Suppressor macrophage (primary cell): ENCODE measurements at regions not wholly inside any gene's neighbourhood (a gene's known extent, or its start where the extent isn't known, plus 50 kb on each side); places are given as distances from the start of the nearest gene placed in this dataset.
A peak's percentile ranks its signal among the peaks of the same experiment; 100 is the strongest.

Experiments
- DNase-seq, 4 experiments: peaks; one replicate each; pipeline ENCODE4 v3.0.0-alpha.2; 2020 to 2022

DNA sequence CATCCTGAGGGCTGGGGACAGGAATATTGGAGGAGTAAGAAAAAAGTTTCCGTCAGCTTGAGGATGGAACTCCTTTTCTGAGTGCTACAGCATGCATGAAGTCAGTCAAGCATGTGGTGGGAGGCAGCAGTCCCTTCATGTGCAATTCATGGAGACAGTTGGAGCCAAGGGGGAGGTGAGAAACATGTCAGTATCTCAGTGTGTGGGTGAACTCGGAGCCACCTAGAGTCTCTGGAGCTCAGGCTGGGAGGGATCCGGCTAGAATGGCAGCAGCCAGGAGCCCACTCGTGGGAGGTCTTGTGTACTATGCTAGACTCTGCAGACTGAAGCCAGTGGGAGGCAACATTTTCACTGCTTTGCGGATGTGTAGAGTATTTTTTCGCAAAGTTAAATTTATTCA is 60.3 kb downstream of the AVPR1A start:
- no peak for DNase-seq

DNA sequence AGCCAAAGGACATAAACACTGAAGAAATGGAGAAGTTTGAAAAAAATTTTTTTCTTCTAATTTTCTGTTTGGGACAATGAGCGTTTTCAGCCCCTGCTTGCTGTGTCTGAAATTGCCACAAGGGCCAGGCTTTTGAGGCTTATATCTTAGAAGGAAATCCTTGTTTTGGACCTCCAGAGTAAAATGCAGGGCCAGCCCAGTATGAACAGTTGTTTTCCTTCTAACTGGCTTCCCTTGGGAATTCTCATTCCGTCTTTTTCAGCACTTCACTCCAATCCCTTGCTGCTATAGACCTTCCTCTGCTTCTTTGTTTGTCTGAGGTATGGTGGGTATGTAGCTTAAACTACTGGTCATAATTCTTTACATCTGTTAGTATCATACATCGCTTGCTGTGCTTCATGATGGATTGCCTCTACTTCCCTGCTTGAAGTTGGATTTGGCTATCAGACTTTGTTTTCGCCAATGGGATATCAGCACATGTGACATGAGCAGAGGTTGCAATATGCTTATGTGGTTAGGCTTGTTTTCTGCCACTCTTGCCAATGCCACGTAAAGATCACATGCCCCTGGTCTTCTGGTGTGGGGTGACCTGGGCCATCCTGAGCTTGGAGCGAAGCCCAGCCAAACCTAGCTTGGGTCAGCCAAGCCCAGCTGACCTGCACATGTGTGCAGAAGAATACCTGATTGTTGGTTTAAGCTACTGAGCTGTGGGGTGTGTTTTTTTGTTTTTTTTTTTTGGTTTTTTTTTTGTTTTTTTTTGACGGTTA is 64.7 kb downstream of the AVPR1A start:
- no peak for DNase-seq

DNA sequence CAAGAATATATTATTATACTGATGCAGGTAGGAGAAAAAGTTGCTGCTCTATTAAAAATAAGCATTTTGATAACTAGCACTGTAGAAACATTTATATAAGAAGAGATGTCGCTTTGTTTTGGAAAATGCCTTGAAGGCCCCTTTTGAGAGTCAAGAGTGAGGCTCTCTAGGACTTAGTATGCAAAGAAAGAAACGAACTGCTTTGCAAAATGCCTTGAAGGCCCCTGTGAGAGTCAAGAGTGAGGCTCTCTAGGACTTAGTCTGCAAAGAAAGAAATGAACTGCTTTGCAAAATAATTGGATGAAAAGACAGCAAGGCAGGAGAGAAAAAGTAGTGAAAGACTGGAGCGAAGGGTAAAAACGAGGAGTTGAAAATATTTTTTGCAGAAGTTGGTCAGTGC is 65.9 kb downstream of the AVPR1A start:
- DNase-seq = no peak

- DNase-seq = no peak
These were observed 66.5 kb downstream of the AVPR1A start for GRCh38 chr12:63084501-63084900.

DNA sequence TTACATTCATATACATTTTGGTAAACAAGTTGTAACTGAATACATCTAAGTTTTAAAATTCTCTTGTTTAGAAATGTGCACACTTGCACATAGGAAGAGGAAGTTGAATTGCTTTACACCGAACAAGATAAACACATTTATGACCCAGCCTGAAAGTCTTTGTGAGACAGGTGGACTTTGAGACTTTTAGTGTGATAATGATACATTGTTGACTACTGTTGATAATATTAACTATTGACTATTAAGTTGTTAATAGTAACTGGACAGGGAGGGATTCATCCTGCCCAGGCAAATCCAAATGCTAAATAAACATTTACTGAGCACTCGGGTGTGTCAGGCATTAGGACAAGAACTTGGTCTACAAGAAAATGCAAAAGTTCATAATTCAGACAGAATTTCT is 68.0 kb downstream of the AVPR1A start:
- DNase-seq = no peak

GRCh38 chr12:63079791-63080502 is 71.1 kb downstream of the AVPR1A start:
- no peak for DNase-seq

- no peak for DNase-seq
These were observed 72.1 kb downstream of the AVPR1A start for GRCh38 chr12:63078906-63079305.

DNA sequence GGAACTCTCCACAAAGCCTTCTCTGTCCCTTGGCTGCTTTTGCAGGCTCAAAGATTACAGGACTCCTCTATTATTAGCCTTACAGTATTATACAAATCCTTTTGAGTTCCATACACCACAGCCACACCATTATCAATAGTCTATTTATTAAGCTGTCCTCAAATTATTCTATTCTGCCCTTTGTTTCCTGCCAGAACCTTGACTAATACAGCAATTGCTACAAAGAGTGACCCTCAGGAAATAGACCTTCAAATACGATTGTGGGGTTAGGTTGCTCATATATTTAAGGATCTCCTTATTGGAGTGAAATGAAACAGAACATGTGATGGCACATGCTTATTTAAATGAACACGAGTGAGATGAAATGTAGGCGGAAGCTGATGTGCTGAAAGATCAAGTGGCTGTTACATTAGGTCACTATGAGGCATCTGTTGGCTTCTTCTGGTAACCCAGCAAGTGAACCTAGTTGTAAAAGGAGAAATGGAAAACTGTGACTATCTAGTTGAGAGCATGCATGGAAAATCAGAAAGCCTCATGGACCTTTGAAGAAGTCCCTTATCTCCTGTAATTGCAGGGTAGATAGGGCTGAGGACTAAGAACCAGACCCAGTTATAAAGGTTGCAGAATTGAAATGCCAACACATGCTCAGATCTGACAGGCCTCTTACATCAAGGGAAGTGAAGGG is 75.5 kb downstream of the AVPR1A start:
- peak; percentile 18 to 72 (median 22) for DNase-seq

- DNase-seq = no peak
These were observed 80.3 kb downstream of the AVPR1A start for GRCh38 chr12:63070709-63071108.

GRCh38 chr12:63069860-63070617 is 81.0 kb downstream of the AVPR1A start:
- peak in 1 of 4 experiments; percentile 3 for DNase-seq

DNA sequence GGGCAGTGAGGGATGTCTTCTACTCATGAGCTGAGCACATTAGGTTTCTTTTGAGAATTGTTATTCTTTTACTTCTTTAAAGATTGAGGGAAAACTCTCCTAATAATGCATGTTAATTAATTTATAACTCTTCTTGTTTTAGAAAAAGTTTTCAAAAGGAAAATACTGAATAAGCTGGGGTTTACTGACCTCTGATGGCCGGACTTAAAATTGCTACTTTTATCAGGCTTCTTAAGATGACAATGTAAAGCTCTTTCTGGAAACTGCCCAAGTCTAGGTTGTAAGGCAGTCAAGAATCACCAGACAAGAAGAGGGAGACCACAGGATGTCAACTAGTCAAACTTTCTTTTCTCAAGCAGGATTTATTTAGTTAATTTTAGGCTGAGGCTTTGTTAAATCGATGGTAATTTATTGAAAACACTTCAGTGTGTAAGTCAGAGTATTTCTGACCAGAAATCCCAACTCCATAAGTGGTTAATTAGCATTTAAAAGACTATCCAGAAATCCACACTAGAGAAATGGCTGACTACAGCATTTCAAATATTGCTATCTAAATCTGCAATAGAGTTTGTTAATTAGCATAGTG is 82.1 kb downstream of the AVPR1A start:
- peak; percentile 62 to 70 (median 66) for DNase-seq

DNA sequence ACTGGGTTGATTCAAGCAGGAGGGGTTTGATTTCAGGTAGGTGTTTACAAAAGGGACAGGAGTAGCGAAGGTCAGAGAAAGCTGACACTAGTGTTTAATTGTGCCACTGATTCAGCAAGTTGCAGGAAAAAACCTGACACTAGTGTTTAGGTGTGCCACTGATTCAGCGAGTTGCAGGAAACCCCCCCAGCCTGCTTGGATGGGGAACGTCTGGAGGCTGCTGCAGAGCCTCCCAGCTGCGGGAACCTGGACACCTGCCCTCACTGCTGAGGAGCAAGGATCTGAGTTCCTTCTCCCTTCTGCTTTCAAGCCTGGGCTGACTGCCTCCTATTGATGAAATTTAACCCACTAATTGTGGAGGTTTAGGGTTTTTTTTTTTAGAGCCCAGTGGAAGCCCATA is 84.2 kb downstream of the AVPR1A start:
- DNase-seq = no peak

DNA sequence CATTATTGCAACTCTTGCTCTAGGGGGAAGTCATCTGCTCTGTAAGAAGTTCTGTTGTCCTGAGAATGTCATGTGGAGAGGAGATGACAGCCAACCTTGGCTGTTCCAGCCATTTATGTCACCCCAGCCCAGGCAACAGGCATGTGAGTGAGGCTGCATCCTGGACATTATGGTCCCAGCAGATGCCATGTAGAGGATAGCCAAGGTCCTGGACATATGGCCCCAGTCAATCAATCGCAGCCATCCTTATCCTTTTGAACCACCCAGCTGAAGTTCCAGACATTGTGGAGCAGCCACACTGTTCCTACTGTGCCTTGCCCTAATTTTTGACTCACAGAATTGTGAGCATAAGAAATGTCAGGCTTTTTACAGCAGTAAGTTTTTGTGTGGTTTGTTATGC is 84.9 kb downstream of the AVPR1A start:
- DNase-seq = no peak

DNA sequence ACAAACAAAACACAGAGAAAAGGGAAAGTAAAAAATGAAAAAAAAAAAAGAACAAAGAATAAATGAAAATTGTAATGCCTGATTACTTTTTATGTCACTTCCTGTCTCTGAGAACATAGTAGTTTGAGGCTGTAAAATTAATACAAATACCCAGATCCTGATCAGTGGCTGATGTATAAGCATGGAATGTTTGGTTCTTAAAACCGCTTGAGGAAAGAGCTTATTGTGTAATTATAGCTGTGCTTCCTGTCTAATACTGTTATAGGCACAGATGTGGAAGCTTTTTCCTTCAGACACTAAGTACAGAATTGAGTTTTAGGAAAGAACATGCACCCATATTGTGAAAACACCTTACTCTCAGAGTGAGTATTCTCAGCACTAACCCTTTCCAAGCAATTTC is 86.9 kb downstream of the AVPR1A start:
- peak in 2 of 4 experiments; percentile 18 to 31 for DNase-seq

DNA sequence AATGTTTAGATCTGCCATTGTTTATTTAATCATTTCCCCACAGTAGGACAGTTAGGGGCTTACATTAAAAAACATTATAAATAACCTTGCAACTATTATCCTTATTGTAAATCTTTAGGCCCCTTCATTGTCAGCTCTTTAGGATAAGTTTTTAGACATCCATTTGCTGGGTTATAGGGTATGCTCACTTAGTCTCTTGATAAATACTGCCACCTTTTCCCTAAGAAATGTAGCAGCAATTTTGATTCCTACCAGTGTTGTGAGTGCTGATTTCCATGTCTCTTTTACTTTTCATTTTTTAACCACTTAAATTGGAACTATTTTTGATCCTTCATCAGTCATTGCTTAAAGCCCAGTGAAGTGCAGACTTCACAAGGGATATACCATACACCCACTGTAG is 94.4 kb downstream of the AVPR1A start:
- DNase-seq = no peak

GRCh38 chr12:63052696-63053095 is 98.3 kb downstream of the AVPR1A start:
- DNase-seq = no peak

- DNase-seq = no peak
These were observed 103.9 kb downstream of the AVPR1A start for GRCh38 chr12:63047146-63047545.

GRCh38 chr12:63045020-63045860 is 105.8 kb downstream of the AVPR1A start:
- no peak for DNase-seq

- DNase-seq = no peak
These were observed 107.7 kb upstream of the PPM1H start for GRCh38 chr12:63042646-63043045.

DNA sequence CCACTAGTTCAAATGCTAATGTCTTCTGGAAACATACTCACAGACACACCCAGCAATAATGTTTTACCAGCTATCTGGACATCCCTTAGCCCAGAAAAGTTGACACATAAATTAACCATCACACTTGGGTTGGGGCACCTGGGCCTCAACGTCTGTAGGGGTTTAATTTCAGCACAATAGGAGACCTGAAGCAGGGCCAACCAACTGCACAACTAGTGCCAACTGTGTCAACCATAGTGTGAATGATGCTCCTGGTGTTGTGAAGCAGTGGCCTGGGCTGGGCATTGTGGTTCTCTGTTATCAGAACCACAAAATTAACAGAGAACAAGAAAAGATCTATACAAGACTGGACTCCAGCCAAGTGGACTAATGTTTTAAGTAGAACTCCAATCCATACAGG is 106.7 kb upstream of the PPM1H start:
- DNase-seq = no peak

DNA sequence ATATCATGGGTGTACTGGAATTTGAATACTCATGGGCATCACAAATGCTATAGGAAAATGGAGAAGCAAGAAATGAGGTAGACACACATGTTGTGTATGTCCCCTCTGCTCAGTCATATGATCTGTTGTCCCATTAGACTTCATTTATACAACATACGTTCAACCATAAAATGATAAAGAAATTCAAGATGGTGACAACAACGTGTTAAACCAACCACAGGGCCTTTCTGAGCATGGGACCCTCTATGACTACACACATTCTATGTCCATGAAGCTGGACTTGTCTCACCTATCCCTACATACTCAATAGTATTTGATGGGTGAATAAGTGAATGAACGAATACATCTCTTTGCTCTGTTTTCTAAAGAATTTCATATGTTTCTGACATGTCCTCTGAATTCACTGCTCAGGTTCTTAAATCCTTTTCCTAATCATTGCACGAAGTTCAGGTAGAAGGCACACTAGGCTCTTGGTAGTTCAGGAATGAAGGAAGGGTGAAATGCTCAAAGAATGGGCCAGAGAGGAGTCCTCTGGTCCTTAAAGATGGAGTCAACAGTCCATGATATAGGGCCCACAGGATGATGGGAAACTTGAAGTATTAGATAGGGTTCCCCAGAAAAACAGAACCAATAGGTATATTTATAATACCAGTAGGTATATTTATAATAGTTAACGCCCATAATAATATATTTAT is 105.7 kb upstream of the PPM1H start:
- no peak for DNase-seq
